ENCODE measurements at regions not wholly inside any gene's neighbourhood (a gene's known extent, or its start where the extent isn't known, plus 50 kb on each side); places are given as distances from the start of the nearest gene placed in this dataset.
"Not testable (repeated sequence)": the region's sequence is repeated elsewhere in the genome, so short reads cannot be mapped to it uniquely, and the experiment has no call there.

- DNase-seq = no peak
Observed at GRCh38 chr3:118641608-118642007, 393.0 kb downstream of the IGSF11 start.

- no peak for DNase-seq
Observed at GRCh38 chr3:118671192-118671591, 363.5 kb downstream of the IGSF11 start.

- DNase-seq = no peak
Observed at GRCh38 chr3:118675305-118675704, 359.3 kb downstream of the IGSF11 start.

- DNase-seq = not testable (repeated sequence)
Observed at GRCh38 chr3:118678663-118679062, 356.0 kb downstream of the IGSF11 start.

GRCh38 chr3:118682921-118683320 is 351.7 kb downstream of the IGSF11 start:
- DNase-seq = no peak

GRCh38 chr3:118683636-118684035 is 351.0 kb downstream of the IGSF11 start:
- no peak for DNase-seq

GRCh38 chr3:118688396-118688884 is 346.2 kb downstream of the IGSF11 start:
- no peak for DNase-seq

GRCh38 chr3:118692416-118692815 is 342.2 kb downstream of the IGSF11 start:
- no peak for DNase-seq

GRCh38 chr3:118705487-118706219 is 329.0 kb downstream of the IGSF11 start:
- no peak for DNase-seq

GRCh38 chr3:118707991-118708390 is 326.7 kb downstream of the IGSF11 start:
- DNase-seq = no peak

GRCh38 chr3:118710532-118710931 is 324.1 kb downstream of the IGSF11 start:
- DNase-seq = no peak

GRCh38 chr3:118713502-118714207 is 321.0 kb downstream of the IGSF11 start:
- DNase-seq = no peak

GRCh38 chr3:118714800-118715199 is 319.8 kb downstream of the IGSF11 start:
- DNase-seq = no peak

GRCh38 chr3:118729546-118729945 is 305.1 kb downstream of the IGSF11 start:
- no peak for DNase-seq

GRCh38 chr3:118734664-118735063 is 300.0 kb downstream of the IGSF11 start:
- DNase-seq = no peak

- DNase-seq = no peak
Observed at GRCh38 chr3:118736107-118736506, 298.5 kb downstream of the IGSF11 start.

- no peak for DNase-seq
Observed at GRCh38 chr3:118740722-118741290, 293.8 kb downstream of the IGSF11 start.

- no peak for DNase-seq
Observed at GRCh38 chr3:118742760-118743159, 291.9 kb downstream of the IGSF11 start.

- DNase-seq = no peak
Observed at GRCh38 chr3:118744186-118744585, 290.5 kb downstream of the IGSF11 start.

- no peak for DNase-seq
Observed at GRCh38 chr3:118754406-118755252, 280.0 kb downstream of the IGSF11 start.

GRCh38 chr3:118755253-118755801 is 279.3 kb downstream of the IGSF11 start:
- DNase-seq = no peak

- no peak for DNase-seq
Observed at GRCh38 chr3:118760585-118761290, 273.9 kb downstream of the IGSF11 start.

All from SW 1271 (cell line).